Gastroesophageal sphincter (tissue), 3 donors: ENCODE measurements at regions not wholly inside any gene's neighbourhood (a gene's known extent, or its start where the extent isn't known, plus 50 kb on each side); places are given as distances from the start of the nearest gene placed in this dataset.

Experiments
- CTCF ChIP-seq, 4 experiments: fragments of 200-600 bp in 2 of 4; fragments of 450-650 bp in 2 of 4; sonication (generic) in 1 of 4; IDR thresholded peaks; one replicate each; pipeline ENCODE4 v1.5.1; 2017 to 2019; ENCODE audit warnings: antibody characterized with exemption in 4 of 4, mild to moderate bottlenecking in 2 of 4, moderate library complexity in 2 of 4
- EP300 ChIP-seq: sonication (generic); formaldehyde crosslinking; IDR thresholded peaks from one replicate; pipeline ENCODE4 v1.6.1; 2017; ENCODE audit warnings: antibody characterized with exemption, mild to moderate bottlenecking
- POLR2A ChIP-seq, 2 donors: fragments of 450-650 bp; IDR thresholded peaks; one replicate each; pipeline ENCODE4 v1.6.1; 2017; ENCODE audit warnings: antibody characterized with exemption in 2 of 2, mild to moderate bottlenecking in 2 of 2, moderate library complexity in 1 of 2
- POLR2AphosphoS5 ChIP-seq: sonication (generic); formaldehyde crosslinking; IDR thresholded peaks from one replicate; pipeline ENCODE4 v1.6.1; 2017; ENCODE audit warnings: antibody characterized with exemption

GRCh38 chr11:24375931-24376330 lies 120.9 kb upstream of the LUZP2 start:
- TF ChIP-seq CTCF (IDR thresholded peaks at IDR 0.05) (no peak), POLR2A (IDR thresholded peaks at IDR 0.05) (no peak), POLR2AphosphoS5 (no peak), EP300 (no peak)
